Activated T-helper 2 cell treated with anti-CD3 and anti-CD28 coated beads, Interferon-gamma antibody, Interleukin-2, Interleukin-4, amounts not matched to agents 10 μg/mL and 5 μg/mL and 100 μg/mL, durations not matched to agents 14 hours and 24 hours and 36 hours (primary cell): ENCODE measurements at regions not wholly inside any gene's neighbourhood (a gene's known extent, or its start where the extent isn't known, plus 50 kb on each side); places are given as distances from the start of the nearest gene placed in this dataset.

Experiments
- DNase-seq: peaks from one replicate; pipeline ENCODE4 v3.0.0; 2021; ENCODE audit warnings: low spot score
- H3K27ac Mint-ChIP-seq: one replicate; pipeline ENCODE4 v1.8.0; 2021; ENCODE audit warnings: mixed read lengths
- H3K27me3 Mint-ChIP-seq: one replicate; pipeline ENCODE4 v1.8.0; 2021; ENCODE audit warnings: low read depth, mixed read lengths
- H3K36me3 Mint-ChIP-seq: one replicate; pipeline ENCODE4 v1.8.0; 2021; ENCODE audit warnings: low read depth, mixed read lengths
- H3K4me1 Mint-ChIP-seq: one replicate; pipeline ENCODE4 v1.8.0; 2021; ENCODE audit warnings: low read depth, mixed read lengths
- H3K4me3 Mint-ChIP-seq: one replicate; pipeline ENCODE4 v1.8.0; 2021; ENCODE audit warnings: low read depth, mild to moderate bottlenecking, moderate library complexity, mixed read lengths
- H3K9me3 Mint-ChIP-seq: one replicate; pipeline ENCODE4 v1.8.0; 2021; ENCODE audit warnings: mixed read lengths
- intact Hi-C: fragments of 100-400 bp; cut with micrococcal nuclease; formaldehyde crosslinking; loops from one replicate; pipeline ENCODE4 v1.15.1; 2023

GRCh38 chr11:114846416-114846791 lies 168.1 kb downstream of the NXPE2 start:
- Mint-ChIP-seq H3K27me3 (no peaks in the 10 kb centered on the region), H3K4me3 (no peak overlapping the region), H3K36me3 (no peaks in the 10 kb centered on the region), H3K4me1 (peaks cover 1% of the 10 kb centered on the region), H3K27ac (no peak overlapping the region), H3K9me3 (no peaks in the 10 kb centered on the region)
- intact Hi-C loops = no loop called here
- DNase-seq = no peak

DNA sequence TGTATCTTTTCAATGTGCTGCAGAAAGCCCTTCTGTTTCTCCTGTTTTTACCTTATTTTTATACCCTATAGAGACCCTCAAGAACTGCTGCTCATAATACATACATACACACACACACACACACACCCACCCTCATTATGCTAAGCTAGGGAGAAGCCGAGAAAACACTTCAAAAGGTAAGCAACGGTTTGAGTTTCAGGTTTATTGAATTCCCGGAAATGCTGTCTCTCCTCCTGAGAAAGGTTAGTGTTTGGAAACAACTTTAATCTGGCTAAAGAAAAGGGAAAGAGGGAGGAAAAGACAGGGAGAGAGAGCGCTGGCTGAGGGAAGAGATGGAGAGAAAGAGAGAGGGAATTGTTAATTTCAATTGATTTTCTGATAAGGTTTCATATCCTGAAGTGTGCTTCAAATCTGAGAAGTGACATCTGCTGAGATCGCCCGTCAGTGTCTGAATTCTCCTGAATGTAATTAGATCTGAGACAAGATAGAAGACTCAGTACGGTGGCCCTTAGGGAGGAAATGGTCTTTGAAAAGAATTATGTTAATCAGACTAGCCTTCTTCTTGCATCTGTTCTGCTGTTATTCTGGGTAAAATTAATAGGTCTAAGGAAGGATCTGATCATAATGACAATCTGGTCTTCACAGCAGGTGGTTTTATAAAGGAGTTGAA lies 169.1 kb downstream of the NXPE2 start:
- Mint-ChIP-seq H3K36me3 (no peaks in the 10 kb centered on the region), H3K9me3 (no peaks in the 10 kb centered on the region), H3K4me1 (peaks cover 1% of the 10 kb centered on the region), H3K27me3 (no peaks in the 10 kb centered on the region), H3K27ac (no peak overlapping the region), H3K4me3 (no peak overlapping the region)
- no peak for DNase-seq
- intact Hi-C loops = no loop called here

DNA sequence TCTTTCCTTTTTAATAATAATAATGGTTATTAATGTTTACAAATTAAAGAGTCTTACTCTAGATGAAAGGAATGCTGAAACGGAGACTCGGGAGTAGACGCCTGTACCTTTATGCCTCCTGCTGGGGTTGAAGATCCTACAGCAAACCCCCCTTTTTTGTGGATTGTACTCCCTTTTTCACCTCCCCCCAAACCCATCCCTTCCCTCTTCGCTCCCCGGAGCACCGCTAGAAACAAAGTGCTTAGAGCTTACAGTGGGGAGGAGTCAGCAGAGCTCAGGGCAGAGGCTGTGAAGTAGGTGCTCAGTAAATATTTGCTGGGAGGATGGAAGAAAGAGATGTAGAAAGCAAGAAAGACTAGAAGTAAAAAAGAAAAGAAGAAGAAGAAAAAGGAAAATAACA lies 169.7 kb downstream of the NXPE2 start:
- no peaks in the 10 kb centered on the region for H3K36me3 Mint-ChIP-seq
- DNase-seq = no peak
- no peaks in the 10 kb centered on the region for H3K9me3 Mint-ChIP-seq
- no peak overlapping the region for H3K4me3 Mint-ChIP-seq
- intact Hi-C loops = no loop called here
- H3K4me1 Mint-ChIP-seq = peaks cover 1% of the 10 kb centered on the region
- no peak overlapping the region for H3K27ac Mint-ChIP-seq
- H3K27me3 Mint-ChIP-seq = no peaks in the 10 kb centered on the region

DNA sequence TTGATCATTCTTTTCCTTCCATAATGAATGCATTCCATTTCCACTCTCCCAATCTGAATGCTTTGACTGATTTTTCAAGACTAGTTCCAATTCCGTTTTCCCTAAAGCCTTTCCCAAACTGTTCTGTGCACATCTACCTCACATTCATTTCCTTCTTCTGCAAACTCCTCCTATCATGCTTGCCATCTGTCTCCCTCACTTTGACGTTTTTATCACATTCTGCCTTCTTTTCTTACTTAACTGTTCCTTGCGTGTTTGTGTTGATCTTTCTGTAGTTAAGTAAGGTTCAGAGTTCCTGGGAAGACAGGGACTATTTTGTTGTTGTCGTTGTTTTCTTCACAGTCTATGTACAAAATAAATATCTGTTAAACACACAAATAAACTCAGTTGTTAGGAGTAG lies 179.0 kb downstream of the NXPE2 start:
- Mint-ChIP-seq H3K9me3 (no peaks in the 10 kb centered on the region), H3K27me3 (no peaks in the 10 kb centered on the region), H3K36me3 (no peaks in the 10 kb centered on the region), H3K4me1 (no peaks in the 10 kb centered on the region), H3K4me3 (no peak overlapping the region), H3K27ac (no peak overlapping the region)
- no peak for DNase-seq
- intact Hi-C loops = no loop called here

GRCh38 chr11:114864896-114865295 lies 186.6 kb downstream of the NXPE2 start:
- H3K36me3 Mint-ChIP-seq = no peaks in the 10 kb centered on the region

GRCh38 chr11:114876234-114876633 lies 197.9 kb downstream of the NXPE2 start:
- Mint-ChIP-seq H3K9me3 (no peaks in the 10 kb centered on the region), H3K27ac (no peak overlapping the region), H3K4me3 (no peak overlapping the region), H3K27me3 (no peaks in the 10 kb centered on the region), H3K4me1 (no peaks in the 10 kb centered on the region), H3K36me3 (no peaks in the 10 kb centered on the region)
- no peak for DNase-seq
- intact Hi-C loops = no loop called here

More at GRCh38 chr11:114864896-114865295, 186.6 kb downstream of the NXPE2 start:
- intact Hi-C loops = no loop called here
- no peak for DNase-seq
- no peaks in the 10 kb centered on the region for H3K27me3 Mint-ChIP-seq
- no peaks in the 10 kb centered on the region for H3K4me1 Mint-ChIP-seq
- no peak overlapping the region for H3K4me3 Mint-ChIP-seq
- H3K9me3 Mint-ChIP-seq = no peaks in the 10 kb centered on the region
- H3K27ac Mint-ChIP-seq = no peak overlapping the region

DNA sequence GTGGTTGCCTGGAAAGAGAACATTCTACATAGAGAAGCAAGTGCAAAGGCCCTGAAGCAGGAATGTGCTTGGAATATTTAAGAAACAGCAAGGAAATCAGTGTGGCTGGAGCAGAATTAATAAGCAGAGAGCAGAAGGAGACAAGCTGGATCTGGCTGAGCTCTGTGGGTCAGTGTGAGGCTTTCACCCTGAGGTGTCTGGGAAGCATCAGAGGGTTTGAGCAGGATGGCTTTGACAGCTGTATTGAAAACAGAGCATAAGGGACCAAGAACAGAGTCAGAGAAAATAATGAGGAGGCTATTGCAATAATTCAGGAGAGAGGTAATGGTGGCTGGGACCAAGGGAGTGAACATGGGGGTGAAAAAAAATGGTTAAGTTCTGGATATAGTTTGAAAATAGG lies 199.6 kb downstream of the NXPE2 start:
- Mint-ChIP-seq H3K27me3 (no peaks in the 10 kb centered on the region), H3K4me3 (no peak overlapping the region), H3K27ac (no peak overlapping the region), H3K36me3 (no peaks in the 10 kb centered on the region), H3K9me3 (no peaks in the 10 kb centered on the region), H3K4me1 (no peaks in the 10 kb centered on the region)
- intact Hi-C loops = no loop called here
- no peak for DNase-seq

DNA sequence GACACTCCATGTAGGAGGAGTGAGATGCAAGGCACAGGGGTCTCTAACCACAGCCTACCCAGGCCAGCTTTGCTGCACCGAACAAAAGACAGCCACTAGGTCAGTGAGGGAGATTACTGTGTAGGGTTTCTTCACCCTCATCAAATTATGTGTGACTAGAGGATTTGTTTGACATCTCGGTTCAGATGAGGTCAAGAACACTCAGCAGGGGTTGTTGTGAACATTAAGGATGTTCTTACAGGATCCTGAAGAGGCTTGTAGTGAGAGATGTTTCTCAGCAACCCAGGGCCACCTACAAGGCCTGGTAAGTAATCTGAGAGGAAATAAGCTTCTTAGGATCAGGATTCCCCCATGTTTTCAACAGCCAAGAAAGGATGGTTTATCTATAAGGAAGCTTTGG lies 202.1 kb downstream of the NXPE2 start:
- no peaks in the 10 kb centered on the region for H3K27me3 Mint-ChIP-seq
- H3K27ac Mint-ChIP-seq = no peak overlapping the region
- intact Hi-C loops = no loop called here
- no peak overlapping the region for H3K4me3 Mint-ChIP-seq
- H3K9me3 Mint-ChIP-seq = no peaks in the 10 kb centered on the region
- no peak for DNase-seq
- no peaks in the 10 kb centered on the region for H3K36me3 Mint-ChIP-seq
- H3K4me1 Mint-ChIP-seq = no peaks in the 10 kb centered on the region

- Mint-ChIP-seq H3K27ac (no peak overlapping the region), H3K4me1 (no peaks in the 10 kb centered on the region), H3K4me3 (no peak overlapping the region), H3K9me3 (no peaks in the 10 kb centered on the region), H3K36me3 (no peaks in the 10 kb centered on the region), H3K27me3 (no peaks in the 10 kb centered on the region)
- DNase-seq = no peak
- intact Hi-C loops = no loop called here
Observed at GRCh38 chr11:114883472-114883871, 205.1 kb downstream of the NXPE2 start.

GRCh38 chr11:114886644-114887265 lies 208.4 kb downstream of the NXPE2 start:
- no peak for DNase-seq
- H3K27me3 Mint-ChIP-seq = no peaks in the 10 kb centered on the region
- H3K4me1 Mint-ChIP-seq = no peaks in the 10 kb centered on the region
- H3K36me3 Mint-ChIP-seq = no peaks in the 10 kb centered on the region
- intact Hi-C loops = no loop called here
- no peak overlapping the region for H3K4me3 Mint-ChIP-seq
- no peak overlapping the region for H3K27ac Mint-ChIP-seq
- no peaks in the 10 kb centered on the region for H3K9me3 Mint-ChIP-seq

DNA sequence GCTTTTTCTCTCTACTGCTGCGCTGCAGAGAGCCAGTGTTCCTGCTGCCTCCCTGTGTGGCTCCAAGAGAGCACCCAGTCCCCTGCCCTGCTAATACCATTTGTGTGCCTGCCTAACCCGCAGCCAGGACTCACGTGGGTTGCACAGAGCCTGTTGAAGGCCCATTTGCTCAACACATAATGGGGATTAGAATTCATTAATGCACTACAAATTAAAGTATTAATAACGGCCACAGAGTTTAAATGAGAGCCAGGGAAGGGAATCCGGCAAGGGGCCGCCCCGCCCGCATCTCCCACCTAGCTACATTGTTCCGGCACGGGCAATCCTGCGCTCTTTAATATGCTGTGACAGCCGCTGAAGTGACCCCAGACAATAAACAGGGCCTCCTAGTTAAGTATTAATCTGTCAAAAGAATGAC lies 211.3 kb downstream of the NXPE2 start:
- no peaks in the 10 kb centered on the region for H3K36me3 Mint-ChIP-seq
- intact Hi-C loops = no loop called here
- no peak for DNase-seq
- no peaks in the 10 kb centered on the region for H3K27me3 Mint-ChIP-seq
- no peak overlapping the region for H3K4me3 Mint-ChIP-seq
- no peaks in the 10 kb centered on the region for H3K9me3 Mint-ChIP-seq
- no peak overlapping the region for H3K27ac Mint-ChIP-seq
- no peaks in the 10 kb centered on the region for H3K4me1 Mint-ChIP-seq

DNA sequence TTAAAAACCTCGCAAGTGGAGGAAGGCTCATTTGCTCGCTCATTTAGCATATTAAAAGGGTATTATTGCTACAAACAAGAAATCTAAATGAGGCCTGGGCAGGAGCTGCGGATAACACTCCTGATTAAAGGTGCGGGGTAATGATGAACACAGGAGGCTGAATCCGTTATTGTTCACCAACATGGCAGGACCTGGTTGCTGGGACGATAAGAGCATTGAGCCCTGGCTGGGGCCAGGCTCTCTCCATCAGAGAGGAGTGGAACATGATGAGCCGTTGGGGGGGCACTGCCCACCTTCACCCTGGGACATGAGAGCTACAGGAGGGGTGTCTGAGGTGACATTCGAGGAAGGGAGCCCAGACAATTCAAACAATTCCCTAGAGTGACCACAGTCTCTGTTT lies 211.7 kb downstream of the NXPE2 start:
- Mint-ChIP-seq H3K4me1 (no peaks in the 10 kb centered on the region), H3K36me3 (no peaks in the 10 kb centered on the region), H3K9me3 (no peaks in the 10 kb centered on the region), H3K4me3 (no peak overlapping the region), H3K27me3 (no peaks in the 10 kb centered on the region), H3K27ac (no peak overlapping the region)
- no peak for DNase-seq
- intact Hi-C loops = no loop called here

DNA sequence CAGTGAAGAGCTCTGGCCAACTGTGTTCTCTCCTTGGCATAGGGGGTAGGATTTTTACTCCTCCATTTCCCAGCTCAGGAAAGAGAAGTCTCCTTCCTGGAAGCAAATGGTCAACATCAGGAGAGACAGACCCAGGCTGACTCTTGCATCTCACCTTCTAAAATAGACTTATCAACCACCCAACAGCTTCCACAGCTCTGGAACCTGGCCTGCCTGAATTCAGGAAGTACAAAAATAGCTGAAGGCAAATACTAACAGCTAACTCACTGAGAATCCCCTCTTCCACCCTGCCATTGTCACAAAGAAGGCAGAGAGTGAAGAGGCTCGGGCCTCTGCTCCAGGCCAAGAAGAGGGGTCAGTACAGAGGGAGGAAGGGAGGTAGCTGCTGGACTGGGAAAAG lies 213.6 kb downstream of the NXPE2 start:
- intact Hi-C loops = no loop called here
- H3K27ac Mint-ChIP-seq = no peak overlapping the region
- H3K4me1 Mint-ChIP-seq = no peaks in the 10 kb centered on the region
- no peaks in the 10 kb centered on the region for H3K27me3 Mint-ChIP-seq
- DNase-seq = no peak
- no peaks in the 10 kb centered on the region for H3K36me3 Mint-ChIP-seq
- H3K9me3 Mint-ChIP-seq = no peaks in the 10 kb centered on the region
- H3K4me3 Mint-ChIP-seq = no peak overlapping the region
